ENCODE measurements at regions not wholly inside any gene's neighbourhood (a gene's known extent, or its start where the extent isn't known, plus 50 kb on each side); places are given as distances from the start of the nearest gene placed in this dataset.

GRCh38 chr2:5057891-5058351 lies 634.3 kb upstream of the SOX11 start:
- Histone ChIP-seq H3K4me1 (ENCODE audit: control insufficient read depth, insufficient read depth, low read length) (no peaks in the 10 kb centered on the region), H3K27ac (ENCODE audit: low read depth, low read length) (no peak overlapping the region), H3K27me3 (ENCODE audit: control insufficient read depth, insufficient read depth, low read length) (no peaks in the 10 kb centered on the region), H3K9ac (ENCODE audit: low read length) (no peak overlapping the region), H3K36me3 (ENCODE audit: control insufficient read depth, insufficient read depth, low read length) (no peaks in the 10 kb centered on the region), H3K4me3 (ENCODE audit: low read length) (no peak overlapping the region)

GRCh38 chr2:5060956-5061355 lies 631.2 kb upstream of the SOX11 start:
- Histone ChIP-seq H3K9ac (ENCODE audit: low read length) (no peak overlapping the region), H3K27ac (ENCODE audit: low read depth, low read length) (no peak overlapping the region), H3K4me3 (ENCODE audit: low read length) (no peak overlapping the region)

DNA sequence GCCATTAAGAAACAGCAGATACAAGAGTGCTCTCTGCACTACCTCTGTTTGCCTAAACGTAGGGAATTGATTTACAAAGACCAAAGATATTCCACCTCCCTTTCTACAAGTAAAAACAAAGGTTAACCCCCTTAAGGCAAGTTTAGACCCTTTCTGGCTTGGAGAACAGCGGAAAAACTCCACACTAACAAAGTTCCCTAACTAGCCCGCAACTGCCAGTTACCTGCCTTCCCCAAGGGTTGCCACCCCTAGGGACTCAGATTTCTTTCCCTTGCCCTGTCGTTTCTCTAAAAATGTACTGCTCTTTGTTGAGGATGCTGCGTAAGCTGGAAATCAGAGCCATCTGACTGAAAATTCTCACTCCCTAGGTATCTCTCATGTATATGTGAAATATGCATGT lies 627.5 kb upstream of the SOX11 start:
- no peaks in the 10 kb centered on the region for H3K27me3 ChIP-seq (ENCODE audit: control insufficient read depth, insufficient read depth, low read length)
- no peak overlapping the region for H3K4me3 ChIP-seq (ENCODE audit: low read length)
- H3K27ac ChIP-seq (ENCODE audit: low read depth, low read length): no peak overlapping the region
- H3K9ac ChIP-seq (ENCODE audit: low read length): no peak overlapping the region
- H3K4me1 ChIP-seq (ENCODE audit: control insufficient read depth, insufficient read depth, low read length): no peaks in the 10 kb centered on the region
- no peaks in the 10 kb centered on the region for H3K36me3 ChIP-seq (ENCODE audit: control insufficient read depth, insufficient read depth, low read length)

More at GRCh38 chr2:5060956-5061355, 631.2 kb upstream of the SOX11 start:
- H3K27me3 ChIP-seq (ENCODE audit: control insufficient read depth, insufficient read depth, low read length): no peaks in the 10 kb centered on the region
- H3K36me3 ChIP-seq (ENCODE audit: control insufficient read depth, insufficient read depth, low read length): no peaks in the 10 kb centered on the region
- H3K4me1 ChIP-seq (ENCODE audit: control insufficient read depth, insufficient read depth, low read length): no peaks in the 10 kb centered on the region

- no peaks in the 10 kb centered on the region for H3K36me3 ChIP-seq (ENCODE audit: control insufficient read depth, insufficient read depth, low read length)
- H3K4me1 ChIP-seq (ENCODE audit: control insufficient read depth, insufficient read depth, low read length): no peaks in the 10 kb centered on the region
- H3K4me3 ChIP-seq (ENCODE audit: low read length): no peak overlapping the region
- no peaks in the 10 kb centered on the region for H3K27me3 ChIP-seq (ENCODE audit: control insufficient read depth, insufficient read depth, low read length)
- H3K27ac ChIP-seq (ENCODE audit: low read depth, low read length): no peak overlapping the region
- no peak overlapping the region for H3K9ac ChIP-seq (ENCODE audit: low read length)
Measured at GRCh38 chr2:5067816-5068215, 624.4 kb upstream of the SOX11 start.

DNA sequence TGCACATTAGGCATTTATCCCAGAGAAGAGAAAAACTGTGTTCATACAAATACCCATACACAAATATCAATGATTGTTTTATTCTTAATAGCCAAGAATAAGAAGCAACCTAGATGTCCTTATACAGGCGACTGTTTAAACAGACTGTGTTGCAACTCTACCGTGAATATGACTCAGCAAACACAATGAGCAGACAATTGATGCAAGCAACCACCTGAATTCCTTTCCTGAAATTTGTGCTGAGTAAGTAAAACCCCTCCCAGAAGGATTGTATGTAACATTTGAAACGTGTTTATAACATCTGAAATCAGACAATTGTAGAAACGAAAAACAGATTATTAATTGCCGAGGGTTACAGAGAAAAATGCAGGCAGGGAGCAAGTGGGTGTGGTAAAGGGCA lies 621.9 kb upstream of the SOX11 start:
- H3K36me3 ChIP-seq (ENCODE audit: control insufficient read depth, insufficient read depth, low read length): no peaks in the 10 kb centered on the region
- H3K4me1 ChIP-seq (ENCODE audit: control insufficient read depth, insufficient read depth, low read length): no peaks in the 10 kb centered on the region
- no peak overlapping the region for H3K9ac ChIP-seq (ENCODE audit: low read length)
- H3K27ac ChIP-seq (ENCODE audit: low read depth, low read length): no peak overlapping the region
- no peaks in the 10 kb centered on the region for H3K27me3 ChIP-seq (ENCODE audit: control insufficient read depth, insufficient read depth, low read length)
- no peak overlapping the region for H3K4me3 ChIP-seq (ENCODE audit: low read length)

DNA sequence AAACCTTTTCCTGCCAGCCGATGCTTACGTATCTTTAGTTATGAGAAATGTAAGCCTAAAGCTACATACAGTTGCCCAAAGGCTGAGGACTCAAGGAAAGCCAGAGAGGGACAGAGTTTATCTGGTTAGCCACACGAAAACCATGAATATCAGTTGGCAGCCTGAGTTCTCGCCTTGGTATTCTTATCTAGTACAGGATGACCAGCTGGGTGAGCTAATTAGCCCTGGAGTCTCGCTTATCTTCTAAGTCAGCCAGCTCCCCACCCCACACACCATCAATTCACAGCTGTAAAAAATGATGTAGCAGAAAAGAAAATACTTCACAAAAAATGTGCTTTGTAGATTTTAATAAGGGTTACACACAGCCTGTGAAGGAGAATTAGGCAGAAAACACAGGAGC lies 617.5 kb upstream of the SOX11 start:
- no peaks in the 10 kb centered on the region for H3K27me3 ChIP-seq (ENCODE audit: control insufficient read depth, insufficient read depth, low read length)
- H3K36me3 ChIP-seq (ENCODE audit: control insufficient read depth, insufficient read depth, low read length): no peaks in the 10 kb centered on the region
- H3K27ac ChIP-seq (ENCODE audit: low read depth, low read length): no peak overlapping the region
- H3K4me3 ChIP-seq (ENCODE audit: low read length): no peak overlapping the region
- no peaks in the 10 kb centered on the region for H3K4me1 ChIP-seq (ENCODE audit: control insufficient read depth, insufficient read depth, low read length)
- no peak overlapping the region for H3K9ac ChIP-seq (ENCODE audit: low read length)

DNA sequence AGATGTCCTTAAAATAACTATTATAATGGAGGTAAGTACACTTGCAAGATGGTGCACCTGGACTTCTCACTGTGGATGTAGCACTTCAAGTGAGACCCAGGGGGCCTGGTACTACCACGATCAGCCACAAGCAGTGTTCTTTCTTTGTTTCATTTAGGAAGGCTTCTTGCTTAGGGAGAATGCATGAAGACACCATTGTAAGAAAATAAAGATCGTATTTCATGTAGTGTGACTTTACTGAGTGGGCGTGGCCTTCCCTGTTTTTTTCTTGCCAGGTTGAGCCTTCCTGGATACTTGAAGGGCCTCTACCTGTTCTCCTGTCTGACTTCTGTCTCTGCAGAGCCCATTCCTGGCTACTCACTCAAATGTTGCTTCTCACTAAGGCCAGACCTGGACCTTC lies 615.6 kb upstream of the SOX11 start:
- no peak overlapping the region for H3K27ac ChIP-seq (ENCODE audit: low read depth, low read length)
- H3K36me3 ChIP-seq (ENCODE audit: control insufficient read depth, insufficient read depth, low read length): no peaks in the 10 kb centered on the region
- no peak overlapping the region for H3K9ac ChIP-seq (ENCODE audit: low read length)
- no peaks in the 10 kb centered on the region for H3K27me3 ChIP-seq (ENCODE audit: control insufficient read depth, insufficient read depth, low read length)
- no peak overlapping the region for H3K4me3 ChIP-seq (ENCODE audit: low read length)
- H3K4me1 ChIP-seq (ENCODE audit: control insufficient read depth, insufficient read depth, low read length): no peaks in the 10 kb centered on the region

DNA sequence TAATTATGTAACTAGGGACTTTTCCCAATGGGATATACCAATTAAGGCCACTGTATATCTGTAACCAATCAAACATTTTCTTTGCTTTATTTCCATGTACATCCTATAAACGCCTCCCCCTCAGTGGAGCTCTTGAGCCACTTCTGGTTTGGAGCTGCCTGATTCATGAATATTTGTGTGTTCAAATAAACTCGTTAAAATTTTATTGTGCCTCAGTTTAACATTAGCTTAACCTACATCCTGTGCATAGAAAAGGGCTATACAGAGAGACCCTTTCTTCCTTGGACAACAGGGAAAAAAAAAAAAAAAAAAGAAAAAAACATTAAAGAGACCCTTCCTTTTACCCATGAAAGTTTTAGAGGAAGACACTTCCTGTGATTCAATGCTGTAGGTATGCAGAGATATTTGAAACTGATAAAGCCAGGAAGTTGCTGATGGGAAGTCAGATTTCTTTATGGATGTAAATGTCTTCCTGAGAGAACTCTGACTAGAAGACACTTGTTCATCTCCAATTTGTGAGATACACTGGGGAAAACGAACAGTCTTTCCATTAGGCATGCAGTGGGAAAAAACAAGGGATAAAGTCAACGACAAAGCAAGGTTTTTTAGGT lies 614.6 kb upstream of the SOX11 start:
- Histone ChIP-seq H3K36me3 (ENCODE audit: control insufficient read depth, insufficient read depth, low read length) (no peaks in the 10 kb centered on the region), H3K9ac (ENCODE audit: low read length) (no peak overlapping the region), H3K27ac (ENCODE audit: low read depth, low read length) (no peak overlapping the region), H3K27me3 (ENCODE audit: control insufficient read depth, insufficient read depth, low read length) (no peaks in the 10 kb centered on the region), H3K4me3 (ENCODE audit: low read length) (no peak overlapping the region), H3K4me1 (ENCODE audit: control insufficient read depth, insufficient read depth, low read length) (no peaks in the 10 kb centered on the region)

DNA sequence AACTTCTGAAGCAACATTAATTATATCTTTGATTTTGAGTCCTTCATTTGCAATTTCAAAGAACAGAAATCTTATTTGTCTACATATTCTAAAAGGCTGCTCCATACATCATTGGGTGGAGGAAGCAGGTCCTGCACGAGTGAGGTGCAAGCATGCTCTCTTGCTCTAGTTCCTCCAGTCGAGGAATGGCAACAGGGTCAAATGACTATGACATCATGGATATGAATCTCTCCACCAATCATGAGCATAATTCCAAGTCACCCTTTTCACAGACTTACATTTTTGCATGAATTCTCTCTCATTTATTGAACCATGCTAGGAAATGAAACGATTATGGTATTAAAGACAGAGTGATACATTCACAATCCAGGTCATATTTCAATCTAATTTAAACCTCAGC lies 608.8 kb upstream of the SOX11 start:
- Histone ChIP-seq H3K36me3 (ENCODE audit: control insufficient read depth, insufficient read depth, low read length) (no peaks in the 10 kb centered on the region), H3K27me3 (ENCODE audit: control insufficient read depth, insufficient read depth, low read length) (no peaks in the 10 kb centered on the region), H3K4me1 (ENCODE audit: control insufficient read depth, insufficient read depth, low read length) (no peaks in the 10 kb centered on the region), H3K4me3 (ENCODE audit: low read length) (no peak overlapping the region), H3K9ac (ENCODE audit: low read length) (no peak overlapping the region), H3K27ac (ENCODE audit: low read depth, low read length) (no peak overlapping the region)

DNA sequence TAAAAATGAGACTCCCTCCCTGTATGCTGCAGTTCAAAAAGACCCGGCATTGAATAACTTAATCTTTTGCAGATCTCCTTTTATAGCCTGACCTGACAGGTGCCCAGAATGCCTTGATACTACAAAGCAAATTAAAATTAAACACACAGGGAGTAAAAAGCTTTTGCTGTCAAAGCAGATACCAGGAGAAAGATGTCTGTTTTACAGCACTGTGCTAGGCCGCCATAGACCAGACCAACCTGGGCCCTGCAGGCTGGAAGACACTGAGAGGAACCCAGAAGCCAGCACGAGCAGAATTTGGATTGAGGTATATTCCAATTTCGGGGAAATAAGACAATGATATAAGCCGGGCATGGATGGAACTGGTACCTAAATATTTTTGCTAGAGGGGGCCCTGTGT lies 602.8 kb upstream of the SOX11 start:
- no peak overlapping the region for H3K4me3 ChIP-seq (ENCODE audit: low read length)
- H3K27ac ChIP-seq (ENCODE audit: low read depth, low read length): no peak overlapping the region
- H3K36me3 ChIP-seq (ENCODE audit: control insufficient read depth, insufficient read depth, low read length): no peaks in the 10 kb centered on the region
- H3K9ac ChIP-seq (ENCODE audit: low read length): no peak overlapping the region
- no peaks in the 10 kb centered on the region for H3K4me1 ChIP-seq (ENCODE audit: control insufficient read depth, insufficient read depth, low read length)
- H3K27me3 ChIP-seq (ENCODE audit: control insufficient read depth, insufficient read depth, low read length): no peaks in the 10 kb centered on the region

- H3K36me3 ChIP-seq (ENCODE audit: control insufficient read depth, insufficient read depth, low read length): no peaks in the 10 kb centered on the region
- H3K4me3 ChIP-seq (ENCODE audit: low read length): no peak overlapping the region
- no peak overlapping the region for H3K27ac ChIP-seq (ENCODE audit: low read depth, low read length)
- no peaks in the 10 kb centered on the region for H3K27me3 ChIP-seq (ENCODE audit: control insufficient read depth, insufficient read depth, low read length)
- H3K4me1 ChIP-seq (ENCODE audit: control insufficient read depth, insufficient read depth, low read length): no peaks in the 10 kb centered on the region
- no peak overlapping the region for H3K9ac ChIP-seq (ENCODE audit: low read length)
Measured at GRCh38 chr2:5093056-5093455, 599.1 kb upstream of the SOX11 start.

GRCh38 chr2:5093518-5093917 lies 598.7 kb upstream of the SOX11 start:
- no peaks in the 10 kb centered on the region for H3K27me3 ChIP-seq (ENCODE audit: control insufficient read depth, insufficient read depth, low read length)
- H3K36me3 ChIP-seq (ENCODE audit: control insufficient read depth, insufficient read depth, low read length): no peaks in the 10 kb centered on the region
- H3K27ac ChIP-seq (ENCODE audit: low read depth, low read length): no peak overlapping the region
- H3K4me1 ChIP-seq (ENCODE audit: control insufficient read depth, insufficient read depth, low read length): no peaks in the 10 kb centered on the region
- H3K9ac ChIP-seq (ENCODE audit: low read length): no peak overlapping the region
- no peak overlapping the region for H3K4me3 ChIP-seq (ENCODE audit: low read length)

DNA sequence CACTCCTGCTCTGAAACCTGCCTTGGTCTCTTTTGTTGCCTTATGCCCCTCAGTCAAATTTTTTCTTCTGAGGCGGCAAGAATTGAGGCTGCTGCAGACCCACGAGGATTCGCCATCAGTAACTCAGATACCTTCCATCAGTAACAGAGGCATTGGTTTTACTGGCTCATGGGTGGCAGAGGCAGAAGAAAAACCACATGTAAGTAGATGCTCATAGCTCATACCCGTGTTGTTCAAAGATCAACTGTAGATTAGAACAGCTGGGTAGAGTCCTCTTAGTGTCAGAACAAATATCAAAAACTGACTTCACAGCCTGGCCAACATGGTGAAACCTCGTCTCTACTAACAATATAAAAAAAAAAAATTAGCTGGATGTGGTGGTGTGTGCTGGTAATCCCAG lies 598.0 kb upstream of the SOX11 start:
- H3K4me3 ChIP-seq (ENCODE audit: low read length): no peak overlapping the region
- no peaks in the 10 kb centered on the region for H3K36me3 ChIP-seq (ENCODE audit: control insufficient read depth, insufficient read depth, low read length)
- H3K9ac ChIP-seq (ENCODE audit: low read length): no peak overlapping the region
- no peaks in the 10 kb centered on the region for H3K4me1 ChIP-seq (ENCODE audit: control insufficient read depth, insufficient read depth, low read length)
- H3K27me3 ChIP-seq (ENCODE audit: control insufficient read depth, insufficient read depth, low read length): no peaks in the 10 kb centered on the region
- no peak overlapping the region for H3K27ac ChIP-seq (ENCODE audit: low read depth, low read length)

Measured in rectal smooth muscle tissue (tissue), 1 donor.